ENCODE measurements at regions not wholly inside any gene's neighbourhood (a gene's known extent, or its start where the extent isn't known, plus 50 kb on each side); places are given as distances from the start of the nearest gene placed in this dataset.

DNA sequence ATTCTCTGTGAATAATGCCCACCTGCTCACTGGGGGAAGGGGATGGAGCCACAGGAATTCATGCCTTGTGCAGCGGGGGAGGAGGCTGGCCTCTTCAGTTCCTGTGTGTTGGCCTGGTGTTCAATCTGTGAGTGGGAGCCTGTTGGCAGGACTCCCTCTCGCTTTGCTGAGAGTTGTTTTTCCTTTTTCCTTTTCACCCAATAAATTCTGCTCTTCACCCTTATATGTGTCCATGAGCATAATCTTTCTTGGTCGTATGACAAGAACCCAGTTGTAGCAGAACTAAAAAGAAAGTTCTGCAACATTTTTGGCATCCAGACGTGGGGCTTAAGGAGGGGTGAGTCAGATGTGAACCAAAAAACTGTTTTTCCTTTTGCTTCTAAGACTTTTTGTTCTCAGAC lies 235.2 kb upstream of the HDX start:
- no peak for TF ChIP-seq EZH2 (IDR thresholded peaks at IDR 0.05; ENCODE audit: borderline replicate concordance, insufficient read depth, low read depth, low read length, poor library complexity, severe bottlenecking)
- TF ChIP-seq, protein P1, sequence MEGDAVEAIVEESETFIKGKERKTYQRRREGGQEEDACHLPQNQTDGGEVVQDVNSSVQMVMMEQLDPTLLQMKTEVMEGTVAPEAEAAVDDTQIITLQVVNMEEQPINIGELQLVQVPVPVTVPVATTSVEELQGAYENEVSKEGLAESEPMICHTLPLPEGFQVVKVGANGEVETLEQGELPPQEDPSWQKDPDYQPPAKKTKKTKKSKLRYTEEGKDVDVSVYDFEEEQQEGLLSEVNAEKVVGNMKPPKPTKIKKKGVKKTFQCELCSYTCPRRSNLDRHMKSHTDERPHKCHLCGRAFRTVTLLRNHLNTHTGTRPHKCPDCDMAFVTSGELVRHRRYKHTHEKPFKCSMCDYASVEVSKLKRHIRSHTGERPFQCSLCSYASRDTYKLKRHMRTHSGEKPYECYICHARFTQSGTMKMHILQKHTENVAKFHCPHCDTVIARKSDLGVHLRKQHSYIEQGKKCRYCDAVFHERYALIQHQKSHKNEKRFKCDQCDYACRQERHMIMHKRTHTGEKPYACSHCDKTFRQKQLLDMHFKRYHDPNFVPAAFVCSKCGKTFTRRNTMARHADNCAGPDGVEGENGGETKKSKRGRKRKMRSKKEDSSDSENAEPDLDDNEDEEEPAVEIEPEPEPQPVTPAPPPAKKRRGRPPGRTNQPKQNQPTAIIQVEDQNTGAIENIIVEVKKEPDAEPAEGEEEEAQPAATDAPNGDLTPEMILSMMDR (IDR thresholded peaks at IDR 0.05): no peak

Data from B cell (primary cell).